Hepatocyte (in vitro differentiated cells): ENCODE measurements at regions not wholly inside any gene's neighbourhood (a gene's known extent, or its start where the extent isn't known, plus 50 kb on each side); places are given as distances from the start of the nearest gene placed in this dataset.

Experiments
- EZH2 ChIP-seq: fragments of 200-600 bp; sonication (generic); IDR thresholded peaks from 2 replicates; pipeline ENCODE4 v1.6.1; 2016; ENCODE audit warnings: antibody characterized with exemption, mild to moderate bottlenecking, borderline replicate concordance
- TF ChIP-seq, protein P1 (sequence below): fragments of 200-600 bp; sonication (generic); IDR thresholded peaks from 2 replicates; pipeline ENCODE4 v1.5.1; 2016; ENCODE audit warnings: antibody characterized with exemption, mild to moderate bottlenecking; ENCODE audit not compliant: poor library complexity

DNA sequence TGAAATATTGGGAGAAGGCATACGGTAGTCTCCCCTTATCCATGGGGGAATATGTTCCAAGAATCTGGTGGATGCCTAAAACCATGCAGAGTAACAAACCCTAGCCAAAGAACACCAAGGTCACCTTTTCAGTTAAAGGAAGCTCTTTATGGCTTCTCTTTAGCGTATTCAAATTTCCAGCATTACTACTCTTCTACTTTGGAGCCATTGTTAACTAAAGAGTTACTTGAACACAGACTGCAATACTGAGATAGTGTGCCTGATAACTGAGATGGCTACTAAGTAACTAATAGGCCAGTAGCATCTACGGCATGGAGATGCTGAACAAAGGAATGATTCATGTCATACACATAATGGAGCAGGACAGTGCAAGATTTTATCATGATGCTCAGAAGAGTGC lies 84.5 kb upstream of the SPEF2 start:
- TF ChIP-seq EZH2: no peak
- TF ChIP-seq, protein P1, sequence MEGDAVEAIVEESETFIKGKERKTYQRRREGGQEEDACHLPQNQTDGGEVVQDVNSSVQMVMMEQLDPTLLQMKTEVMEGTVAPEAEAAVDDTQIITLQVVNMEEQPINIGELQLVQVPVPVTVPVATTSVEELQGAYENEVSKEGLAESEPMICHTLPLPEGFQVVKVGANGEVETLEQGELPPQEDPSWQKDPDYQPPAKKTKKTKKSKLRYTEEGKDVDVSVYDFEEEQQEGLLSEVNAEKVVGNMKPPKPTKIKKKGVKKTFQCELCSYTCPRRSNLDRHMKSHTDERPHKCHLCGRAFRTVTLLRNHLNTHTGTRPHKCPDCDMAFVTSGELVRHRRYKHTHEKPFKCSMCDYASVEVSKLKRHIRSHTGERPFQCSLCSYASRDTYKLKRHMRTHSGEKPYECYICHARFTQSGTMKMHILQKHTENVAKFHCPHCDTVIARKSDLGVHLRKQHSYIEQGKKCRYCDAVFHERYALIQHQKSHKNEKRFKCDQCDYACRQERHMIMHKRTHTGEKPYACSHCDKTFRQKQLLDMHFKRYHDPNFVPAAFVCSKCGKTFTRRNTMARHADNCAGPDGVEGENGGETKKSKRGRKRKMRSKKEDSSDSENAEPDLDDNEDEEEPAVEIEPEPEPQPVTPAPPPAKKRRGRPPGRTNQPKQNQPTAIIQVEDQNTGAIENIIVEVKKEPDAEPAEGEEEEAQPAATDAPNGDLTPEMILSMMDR: no peak
